A673 (cell line): ENCODE measurements at regions not wholly inside any gene's neighbourhood (a gene's known extent, or its start where the extent isn't known, plus 50 kb on each side); places are given as distances from the start of the nearest gene placed in this dataset.

Source experiments
- BruUV-seq: library from RNA; stranded (reverse); fragments of 400-500 nt; replicated peaks from 2 replicates; lab custom pipeline; 2021; lab: Mats Ljungman, UMichigan
- CTCF ChIA-PET: fragments of 300-600 bp; sonication (Branson Sonifier 250); formaldehyde crosslinking; loops from one replicate; lab custom pipeline; 2022; ENCODE audit warnings: antibody characterized with exemption; lab: Charles Lee
- POLR2A ChIA-PET: fragments of 300-600 bp; sonication (Branson Sonifier 250); formaldehyde crosslinking; loops from one replicate; lab custom pipeline; 2022; ENCODE audit warnings: antibody characterized with exemption; ENCODE audit not compliant: low non-redundant PET; lab: Charles Lee
- DNase-seq: peaks from one replicate; pipeline ENCODE4 v3.0.0-alpha.2; 2015; ENCODE audit warnings: low spot score
- H3K27ac ChIP-seq: fragments of 200-600 bp; sonication (generic); 2 replicates; pipeline ENCODE4 v1.5.1; 2016; ENCODE audit warnings: mixed run types, low read depth, mild to moderate bottlenecking, mixed read lengths, antibody characterized with exemption, low read length; ENCODE audit not compliant: poor library complexity, severe bottlenecking
- H3K27me3 ChIP-seq: fragments of 200-600 bp; sonication (generic); replicated peaks from 2 replicates; pipeline ENCODE4 v1.6.1; 2017; ENCODE audit warnings: mixed run types, low read depth, mild to moderate bottlenecking, mixed read lengths, antibody characterized with exemption, low read length; ENCODE audit not compliant: insufficient read depth, poor library complexity
- H3K36me3 ChIP-seq: fragments of 200-600 bp; sonication (generic); 2 replicates; pipeline ENCODE4 v1.6.1; 2016; ENCODE audit warnings: mixed run types, mild to moderate bottlenecking, mixed read lengths, antibody characterized with exemption, low read length; ENCODE audit not compliant: insufficient read depth, poor library complexity, severe bottlenecking
- H3K4me1 ChIP-seq: fragments of 200-600 bp; sonication (generic); 2 replicates; pipeline ENCODE4 v1.6.1; 2017; ENCODE audit warnings: mixed run types, mild to moderate bottlenecking, mixed read lengths, antibody characterized with exemption, low read length; ENCODE audit not compliant: insufficient read depth, poor library complexity, severe bottlenecking
- H3K4me3 ChIP-seq: fragments of 200-600 bp; sonication (generic); 2 replicates; pipeline ENCODE4 v1.5.1; 2016; ENCODE audit warnings: low read depth, mixed run types, mild to moderate bottlenecking, mixed read lengths, low read length; ENCODE audit not compliant: poor library complexity, severe bottlenecking
- H3K9me3 ChIP-seq: fragments of 200-600 bp; sonication (generic); 2 replicates; pipeline ENCODE4 v1.6.1; 2016; ENCODE audit warnings: mixed run types, low read depth, mild to moderate bottlenecking, mixed read lengths, antibody characterized with exemption, low read length; ENCODE audit not compliant: poor library complexity, severe bottlenecking
- CTCF ChIP-seq: fragments of 300-800, 200-600 bp; sonication (generic); conservative IDR thresholded peaks from 2 replicates; pipeline ENCODE4 v1.5.1; 2017; ENCODE audit warnings: low read depth, mild to moderate bottlenecking, antibody characterized with exemption, low read length, moderate library complexity, mixed read lengths
- EZH2 ChIP-seq: fragments of 200-600 bp; sonication (generic); IDR thresholded peaks from 2 replicates; pipeline ENCODE4 v1.6.1; 2017; ENCODE audit warnings: borderline replicate concordance, low read depth, mild to moderate bottlenecking, mixed read lengths, antibody characterized with exemption, low read length; ENCODE audit not compliant: poor library complexity, severe bottlenecking
- intact Hi-C: fragments of 100-400 bp; cut with micrococcal nuclease; formaldehyde crosslinking; loops from one replicate; pipeline ENCODE4 v1.10.0; 2022; ENCODE audit not compliant: unreplicated experiment

- CTCF ChIA-PET, result no interaction called here
- no peak for DNase-seq
- H3K27me3 ChIP-seq, result no peaks in the 10 kb centered on the region
- intact Hi-C loops, result no loop called here
- peaks cover 31% of the 10 kb centered on the region for H3K4me1 ChIP-seq
- H3K27ac ChIP-seq, result no peak overlapping the region
- H3K9me3 ChIP-seq, result no peaks in the 10 kb centered on the region
- POLR2A ChIA-PET, result no interaction called here
- no TSS peak for BruUV-seq
- TF ChIP-seq CTCF (no peak), EZH2 (no peak)
- H3K36me3 ChIP-seq, result no peaks in the 10 kb centered on the region
- H3K4me3 ChIP-seq, result no peak overlapping the region
Measured at GRCh38 chr16:65622151-65622550, 500.3 kb upstream of the CDH11 start.

GRCh38 chr16:65621640-65622039, 499.8 kb upstream of the CDH11 start:
- Histone ChIP-seq H3K27ac (no peak overlapping the region), H3K4me3 (no peak overlapping the region), H3K9me3 (no peaks in the 10 kb centered on the region), H3K27me3 (no peaks in the 10 kb centered on the region), H3K36me3 (no peaks in the 10 kb centered on the region), H3K4me1 (peaks cover 31% of the 10 kb centered on the region)
- BruUV-seq, result no TSS peak
- ChIA-PET CTCF (no interaction called here), POLR2A (no interaction called here)
- intact Hi-C loops, result no loop called here
- DNase-seq, result no peak
- TF ChIP-seq EZH2 (no peak), CTCF (no peak)

- intact Hi-C loops, result loop anchor here (2.0 kb wide), 2 partner anchors 73 to 213 kb away; no protein-coding TSS in a partner anchor
- no peaks in the 10 kb centered on the region for H3K27me3 ChIP-seq
- DNase-seq, result no peak
- H3K9me3 ChIP-seq, result no peaks in the 10 kb centered on the region
- TF ChIP-seq CTCF, result no peak
- no peak for TF ChIP-seq EZH2
- BruUV-seq, result no TSS peak
- H3K36me3 ChIP-seq, result no peaks in the 10 kb centered on the region
- no peak overlapping the region for H3K4me3 ChIP-seq
- ChIA-PET CTCF (no interaction called here), POLR2A (interaction anchor here (0.5 to 0.7 kb wide), 3 partner anchors 19 to 702 kb away, joined by 3 to 5 read pairs (median 3); no protein-coding TSS in a partner anchor)
- H3K4me1 ChIP-seq, result peaks cover 31% of the 10 kb centered on the region
- H3K27ac ChIP-seq, result peak overlapping the region; percentile 37
Measured at GRCh38 chr16:65619606-65620005, 497.7 kb upstream of the CDH11 start.
